Breast epithelium (tissue), 4 donors: ENCODE measurements at regions not wholly inside any gene's neighbourhood (a gene's known extent, or its start where the extent isn't known, plus 50 kb on each side); places are given as distances from the start of the nearest gene placed in this dataset.
"Not testable (repeated sequence)": the region's sequence is repeated elsewhere in the genome, so short reads cannot be mapped to it uniquely, and the experiment has no call there.

ENCODE experiments used
- DNase-seq, 2 donors: peaks; one replicate each; pipeline ENCODE4 v3.0.0-alpha.2; 2019; ENCODE audit warnings: low spot score in 2 of 2
- H3K27ac ChIP-seq, 2 donors: fragments of 200-600 bp; sonication (generic) in 1 of 2; one replicate each; pipeline ENCODE4 v1.5.1; 2016 to 2019; ENCODE audit warnings: mild to moderate bottlenecking in 1 of 2
- H3K27me3 ChIP-seq, 2 donors: fragments of 200-600 bp; sonication (generic) in 1 of 2; one replicate each; pipeline versions ENCODE4 v1.5.1 to v1.6.0; 2017 to 2019; ENCODE audit warnings: control low read depth in 1 of 2, mild to moderate bottlenecking in 1 of 2
- H3K36me3 ChIP-seq: fragments of 200-600 bp; one replicate; pipeline ENCODE4 v1.5.1; 2019
- H3K4me1 ChIP-seq, 2 donors: fragments of 200-600 bp; sonication (generic); one replicate each; pipeline ENCODE4 v1.5.1; 2016 to 2019; ENCODE audit warnings: control low read depth in 1 of 2
- H3K4me3 ChIP-seq, 3 donors: fragments of 200-600 bp; sonication (generic); 1 replicate in 2 of 3; 2 replicates in 1 of 3; pipeline ENCODE4 v1.5.1; 2016 to 2019; ENCODE audit warnings: mild to moderate bottlenecking in 3 of 3, moderate library complexity in 2 of 3
- H3K9me3 ChIP-seq, 2 donors: fragments of 200-600 bp; sonication (generic) in 1 of 2; one replicate each; pipeline ENCODE4 v1.5.1; 2016 to 2019; ENCODE audit warnings: control low read depth in 1 of 2
- POLR2A ChIP-seq: fragments of 450-650 bp; IDR thresholded peaks from one replicate; pipeline ENCODE4 v1.6.1; 2016; ENCODE audit warnings: antibody characterized with exemption, mild to moderate bottlenecking, moderate library complexity
- POLR2AphosphoS5 ChIP-seq, 3 donors: sonication (generic); formaldehyde crosslinking; IDR thresholded peaks; one replicate each; pipeline ENCODE4 v1.6.1; 2017; ENCODE audit warnings: antibody characterized with exemption in 3 of 3
- intact Hi-C: fragments of 100-400 bp; cut with DNase I; formaldehyde crosslinking; loops from one replicate; pipeline ENCODE4 v1.15.1; 2023; ENCODE audit warnings: low total_unique reads
- TF ChIP-seq, protein P1 (sequence below), 3 donors: fragments of 450-650 bp; IDR thresholded peaks; one replicate each; pipeline ENCODE4 v1.5.1; 2016 to 2017; ENCODE audit warnings: antibody characterized with exemption in 3 of 3, mild to moderate bottlenecking in 3 of 3, moderate library complexity in 3 of 3

DNA sequence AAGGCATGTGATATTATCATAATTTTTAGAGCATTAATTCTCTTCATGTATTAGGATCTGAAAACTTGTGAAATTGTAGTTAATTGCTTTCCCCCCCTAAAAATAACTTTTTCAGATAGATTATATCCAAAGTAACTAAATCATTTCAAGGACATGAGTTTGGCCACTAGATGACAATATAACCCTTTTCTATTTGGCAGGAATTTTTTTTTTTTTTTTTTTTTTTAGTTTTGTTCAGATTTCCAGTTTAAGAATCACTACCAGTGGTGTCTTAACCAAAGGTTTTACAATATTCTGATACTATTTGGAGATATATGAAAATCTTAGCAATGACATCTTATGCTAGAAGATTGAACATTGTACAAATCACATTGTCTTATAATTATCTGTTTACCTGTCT, 370.8 kb downstream of the AMY1C start:
- no peak for TF ChIP-seq POLR2A
- TF ChIP-seq, protein P1, sequence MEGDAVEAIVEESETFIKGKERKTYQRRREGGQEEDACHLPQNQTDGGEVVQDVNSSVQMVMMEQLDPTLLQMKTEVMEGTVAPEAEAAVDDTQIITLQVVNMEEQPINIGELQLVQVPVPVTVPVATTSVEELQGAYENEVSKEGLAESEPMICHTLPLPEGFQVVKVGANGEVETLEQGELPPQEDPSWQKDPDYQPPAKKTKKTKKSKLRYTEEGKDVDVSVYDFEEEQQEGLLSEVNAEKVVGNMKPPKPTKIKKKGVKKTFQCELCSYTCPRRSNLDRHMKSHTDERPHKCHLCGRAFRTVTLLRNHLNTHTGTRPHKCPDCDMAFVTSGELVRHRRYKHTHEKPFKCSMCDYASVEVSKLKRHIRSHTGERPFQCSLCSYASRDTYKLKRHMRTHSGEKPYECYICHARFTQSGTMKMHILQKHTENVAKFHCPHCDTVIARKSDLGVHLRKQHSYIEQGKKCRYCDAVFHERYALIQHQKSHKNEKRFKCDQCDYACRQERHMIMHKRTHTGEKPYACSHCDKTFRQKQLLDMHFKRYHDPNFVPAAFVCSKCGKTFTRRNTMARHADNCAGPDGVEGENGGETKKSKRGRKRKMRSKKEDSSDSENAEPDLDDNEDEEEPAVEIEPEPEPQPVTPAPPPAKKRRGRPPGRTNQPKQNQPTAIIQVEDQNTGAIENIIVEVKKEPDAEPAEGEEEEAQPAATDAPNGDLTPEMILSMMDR (IDR thresholded peaks at IDR 0.05): no peak
- TF ChIP-seq POLR2AphosphoS5 (IDR thresholded peaks at IDR 0.05): no peak
- H3K27ac ChIP-seq: no peak overlapping the region
- H3K4me3 ChIP-seq: no peak overlapping the region
- DNase-seq: no peak
- no peaks in the 10 kb centered on the region for H3K9me3 ChIP-seq
- intact Hi-C loops: no loop called here
- H3K36me3 ChIP-seq: no peaks in the 10 kb centered on the region
- no peaks in the 10 kb centered on the region for H3K27me3 ChIP-seq
- H3K4me1 ChIP-seq: no peaks in the 10 kb centered on the region

GRCh38 chr1:104121271-104121670, 371.6 kb downstream of the AMY1C start:
- no peak overlapping the region for H3K27ac ChIP-seq
- no peaks in the 10 kb centered on the region for H3K36me3 ChIP-seq
- H3K9me3 ChIP-seq: no peaks in the 10 kb centered on the region
- no peaks in the 10 kb centered on the region for H3K4me1 ChIP-seq
- DNase-seq: no peak
- intact Hi-C loops: no loop called here
- H3K4me3 ChIP-seq: no peak overlapping the region
- H3K27me3 ChIP-seq: no peaks in the 10 kb centered on the region
- TF ChIP-seq, protein P1 (IDR thresholded peaks at IDR 0.05): no peak
- TF ChIP-seq POLR2AphosphoS5 (IDR thresholded peaks at IDR 0.05): no peak
- no peak for TF ChIP-seq POLR2A

DNA sequence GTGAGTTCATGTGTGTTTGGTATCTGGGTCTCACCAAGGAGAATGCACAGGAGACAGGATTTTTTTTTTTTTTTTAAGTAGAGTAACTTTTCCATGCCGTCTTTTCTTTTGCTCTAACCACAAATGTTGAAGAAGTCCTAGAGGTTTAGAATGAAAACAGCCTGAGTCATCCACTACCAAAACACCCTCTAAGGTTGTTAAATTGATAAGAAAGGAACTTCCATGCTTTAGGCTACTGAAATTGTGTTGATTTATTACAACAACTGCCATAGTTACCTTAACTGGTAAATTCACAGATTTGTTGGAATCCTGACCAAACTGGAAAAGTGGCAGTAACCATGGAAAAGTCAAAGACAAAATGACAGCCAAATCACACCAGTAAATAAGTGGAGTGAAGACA, 375.6 kb downstream of the AMY1C start:
- no peaks in the 10 kb centered on the region for H3K9me3 ChIP-seq
- H3K4me3 ChIP-seq: no peak overlapping the region
- intact Hi-C loops: no loop called here
- no peaks in the 10 kb centered on the region for H3K4me1 ChIP-seq
- DNase-seq: no peak
- TF ChIP-seq, protein P1 (IDR thresholded peaks at IDR 0.05): no peak
- TF ChIP-seq POLR2A (no peak), POLR2AphosphoS5 (IDR thresholded peaks at IDR 0.05) (no peak)
- H3K27ac ChIP-seq: no peak overlapping the region
- H3K27me3 ChIP-seq: no peaks in the 10 kb centered on the region
- no peaks in the 10 kb centered on the region for H3K36me3 ChIP-seq

DNA sequence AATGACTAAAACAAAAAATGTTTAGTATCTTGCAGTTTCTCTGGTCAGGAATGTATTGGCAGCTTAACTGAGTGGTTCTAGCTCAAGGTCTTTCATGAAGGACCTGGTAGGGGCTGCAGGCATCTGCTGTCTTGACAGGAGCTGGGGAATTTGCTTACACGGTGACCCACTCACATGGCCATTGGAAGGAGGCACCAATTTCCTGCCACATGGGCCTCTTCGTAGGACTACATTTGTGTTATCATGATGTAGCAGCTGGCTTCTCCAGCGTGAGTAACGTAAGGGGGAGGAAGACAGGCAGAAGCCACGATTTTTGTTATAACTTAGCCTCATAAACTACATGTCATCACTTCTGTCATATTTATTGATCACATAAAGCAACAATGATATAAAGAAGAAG, 376.3 kb downstream of the AMY1C start:
- no peak overlapping the region for H3K4me3 ChIP-seq
- H3K27ac ChIP-seq: no peak overlapping the region
- TF ChIP-seq POLR2A (no peak), POLR2AphosphoS5 (IDR thresholded peaks at IDR 0.05) (no peak)
- TF ChIP-seq, protein P1 (IDR thresholded peaks at IDR 0.05): no peak
- H3K4me1 ChIP-seq: no peaks in the 10 kb centered on the region
- H3K36me3 ChIP-seq: no peaks in the 10 kb centered on the region
- DNase-seq: no peak
- intact Hi-C loops: no loop called here
- H3K27me3 ChIP-seq: no peaks in the 10 kb centered on the region
- H3K9me3 ChIP-seq: no peaks in the 10 kb centered on the region

DNA sequence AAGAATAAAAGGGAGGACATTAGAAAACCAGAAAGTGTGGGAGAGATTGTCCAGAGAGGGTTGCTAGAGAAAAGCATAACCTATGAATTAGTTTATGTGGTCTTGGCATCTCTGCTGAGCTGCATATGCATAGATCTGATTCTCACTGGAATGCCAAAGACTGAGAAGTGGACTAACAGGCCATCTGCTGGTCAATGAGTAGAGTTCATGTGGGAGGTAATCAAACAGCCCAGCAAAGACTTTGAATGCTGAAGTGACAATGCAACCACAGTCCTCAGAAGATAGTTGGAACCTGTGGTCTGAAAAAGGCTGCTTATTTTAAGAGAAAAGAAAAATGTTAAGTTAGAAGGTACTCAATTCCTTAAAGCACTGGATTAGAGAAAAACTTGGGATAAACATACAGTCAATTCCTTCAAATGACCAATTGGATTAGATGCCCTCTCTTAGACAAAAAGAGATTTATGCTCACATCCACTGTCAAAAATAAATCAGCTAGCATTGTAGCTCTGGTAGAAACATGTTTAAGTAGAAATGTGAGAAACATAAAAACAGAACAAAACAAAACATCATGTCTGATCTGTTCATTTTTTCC, 382.8 kb downstream of the AMY1C start:
- H3K4me3 ChIP-seq: no peak overlapping the region
- TF ChIP-seq POLR2AphosphoS5 (IDR thresholded peaks at IDR 0.05) (no peak), POLR2A (no peak)
- TF ChIP-seq, protein P1 (IDR thresholded peaks at IDR 0.05): no peak
- H3K36me3 ChIP-seq: no peaks in the 10 kb centered on the region
- no peaks in the 10 kb centered on the region for H3K9me3 ChIP-seq
- no peaks in the 10 kb centered on the region for H3K27me3 ChIP-seq
- H3K4me1 ChIP-seq: no peaks in the 10 kb centered on the region
- DNase-seq: no peak
- H3K27ac ChIP-seq: no peak overlapping the region
- intact Hi-C loops: no loop called here

- H3K27ac ChIP-seq, intact Hi-C loops, H3K27me3 ChIP-seq, H3K36me3 ChIP-seq, DNase-seq, H3K4me3 ChIP-seq, H3K9me3 ChIP-seq, H3K4me1 ChIP-seq: not testable (repeated sequence)
These were observed 385.3 kb downstream of the AMY1C start for GRCh38 chr1:104135036-104135435.
